Esophagus muscularis mucosa (tissue), 3 donors: ENCODE measurements at regions not wholly inside any gene's neighbourhood (a gene's known extent, or its start where the extent isn't known, plus 50 kb on each side); places are given as distances from the start of the nearest gene placed in this dataset.

Experiments used
- CTCF ChIP-seq, 3 experiments: fragments of 200-600 bp in 2 of 3; fragments of 450-650 bp in 1 of 3; sonication (generic) in 2 of 3; IDR thresholded peaks; one replicate each; pipeline ENCODE4 v1.5.1; 2017 to 2019; ENCODE audit warnings: antibody characterized with exemption in 3 of 3, mild to moderate bottlenecking in 2 of 3, moderate library complexity in 1 of 3
- POLR2AphosphoS5 ChIP-seq, 2 donors: sonication (generic); formaldehyde crosslinking; IDR thresholded peaks; one replicate each; pipeline ENCODE4 v1.6.1; 2017; ENCODE audit warnings: antibody characterized with exemption in 2 of 2

DNA sequence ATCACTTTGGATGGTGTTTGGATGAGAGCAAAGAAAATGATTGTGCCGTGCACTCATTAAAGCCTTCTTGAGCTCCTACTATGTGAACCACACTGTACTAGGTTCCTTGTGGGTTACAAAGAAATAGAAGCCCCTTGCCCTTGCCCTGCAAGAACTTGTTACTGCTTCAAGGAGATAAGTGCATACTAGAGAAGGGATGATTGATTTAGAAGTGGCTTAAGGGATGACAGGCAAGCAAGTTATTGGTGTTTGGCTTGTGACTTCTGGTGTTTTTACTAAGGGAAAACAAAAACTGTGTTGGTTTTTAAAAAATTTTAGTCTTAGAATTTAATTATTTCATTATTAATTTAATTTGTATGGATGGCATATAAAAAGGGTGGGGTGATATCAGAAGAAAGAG, 67.4 kb downstream of the IL21 start:
- no peak for TF ChIP-seq POLR2AphosphoS5 (IDR thresholded peaks at IDR 0.05)
- no peak for TF ChIP-seq CTCF (IDR thresholded peaks at IDR 0.05)
